Heart left ventricle (tissue), 16 donors: ENCODE measurements at regions not wholly inside any gene's neighbourhood (a gene's known extent, or its start where the extent isn't known, plus 50 kb on each side); places are given as distances from the start of the nearest gene placed in this dataset.

Source experiments
- ATAC-seq, 4 donors: fragments of 200-7000 bp; cut with Tn5 transposase; one replicate each; pipeline ENCODE4 v1.9.1; 2020 to 2022; ENCODE audit warnings: moderate library complexity in 4 of 4, mild to moderate bottlenecking in 3 of 4, moderate number of reproducible peaks in 1 of 4
- DNase-seq, 5 donors: peaks; one replicate each; pipeline ENCODE4 v3.0.0-alpha.2; 2020
- H3K27ac ChIP-seq, 12 donors: fragments of 200-600 bp; sonication (generic) in 4 of 12; one replicate each; pipeline versions ENCODE4 v1.5.0 to v1.8.0; 2016 to 2022; ENCODE audit warnings: mild to moderate bottlenecking in 2 of 12
- H3K27me3 ChIP-seq, 9 donors: fragments of 200-600 bp; sonication (generic) in 2 of 9; one replicate each; pipeline versions ENCODE4 v1.5.1 to v1.8.0; 2016 to 2022; ENCODE audit warnings: mild to moderate bottlenecking in 3 of 9
- H3K36me3 ChIP-seq, 9 donors: fragments of 200-600 bp; sonication (generic) in 2 of 9; one replicate each; pipeline versions ENCODE4 v1.5.0 to v1.8.0; 2018 to 2022; ENCODE audit warnings: mild to moderate bottlenecking in 2 of 9
- H3K4me1 ChIP-seq, 12 donors: fragments of 200-600 bp; sonication (generic) in 4 of 12; one replicate each; pipeline versions ENCODE4 v1.5.0 to v1.8.0; 2016 to 2022; ENCODE audit warnings: mild to moderate bottlenecking in 3 of 12
- H3K4me3 ChIP-seq, 12 donors: fragments of 200-600 bp; sonication (generic) in 4 of 12; one replicate each; pipeline versions ENCODE4 v1.5.0 to v1.8.0; 2017 to 2022; ENCODE audit warnings: mild to moderate bottlenecking in 9 of 12, moderate library complexity in 4 of 12
- H3K9me3 ChIP-seq, 12 donors: fragments of 200-600 bp; sonication (generic) in 4 of 12; one replicate each; pipeline versions ENCODE4 v1.5.0 to v1.8.0; 2016 to 2022; ENCODE audit warnings: mild to moderate bottlenecking in 1 of 12
- CTCF ChIP-seq, 12 donors: fragments of 200-600 bp; sonication (generic) in 4 of 12; IDR thresholded peaks; one replicate each; pipeline versions ENCODE4 v1.5.0 to v1.8.0; 2018 to 2022; ENCODE audit warnings: antibody characterized with exemption in 12 of 12, mild to moderate bottlenecking in 5 of 12
- POLR2A ChIP-seq, 2 donors: fragments of 450-650 bp; IDR thresholded peaks; one replicate each; pipeline ENCODE4 v1.6.1; 2017; ENCODE audit warnings: antibody characterized with exemption in 2 of 2, mild to moderate bottlenecking in 2 of 2, moderate library complexity in 2 of 2
- WGBS, 4 donors: extraction: QIAGEN DNeasy Blood & Tissue Kit in 2 of 4; methylation state at CpG; one replicate each; pipeline versions ENCODE4 v1.1.5 to v1.1.7; 2013 to 2018; 5-methylcytosine and 5-hydroxymethylcytosine counted together
- intact Hi-C, 10 donors: fragments of 100-400 bp; cut with DNase I; formaldehyde crosslinking; loops; one replicate each; pipeline versions ENCODE4 v1.11.1 to v1.14.2; 2022
- donor health status: ischemic (EF 13 %, LVEDD 7.1; RV severe dilation, severe dysfunction).
- donor health status: healthy with polysubstance abuse.
- donor health status: DM: no; HTN: yes; CAD: no.
- donor health status: DM: no; HTN: no; CAD: no.
- donor health status: ischemic (EF 25% LVEDD 6.9; RV normal size, moderate dysfunction).
- donor health status: ischemic (EF 25% LVEDD 5.7; RV mildly dilated, moderate dysfunction).
- donor health status: healthy.
- donor health status: DM: yes; HTN: yes; CAD: no.
- donor health status: ischemic (EF 35%, LVEDD 5.7; RV mildly dilated, moderate dysfunction).
- donor health status: nonischemic (EF 11% LVEDD 7.7; RV severe dilation, severe dysfunction).
- donor health status: DM: yes; HTN: yes; CAD: no.
- donor health status: PGD.
- donor health status: ischemic (EF 29% LVEDD 5.4; RV normal size, mild dysfunction).
- donor health status: nonischemic (EF 23%, LVEDD 6.1; RV moderate dilation, normal function).

- TF ChIP-seq POLR2A (IDR thresholded peaks at IDR 0.05) (no peak), CTCF (IDR thresholded peaks at IDR 0.05) (no peak)
- DNase-seq: no peak
- ATAC-seq: no peak
- H3K4me1 ChIP-seq: peaks cover 0 to 5% (median 0%) of the 10 kb centered on the region in 12 donors
- no peaks in the 10 kb centered on the region for H3K27me3 ChIP-seq
- H3K27ac ChIP-seq: no peak overlapping the region
- 76 to 95% (median 91%) methylated on average over 2 of the region's 2 CpGs for WGBS, 4 donors
- H3K36me3 ChIP-seq: no peaks in the 10 kb centered on the region
- intact Hi-C loops: no loop called here
- peaks cover 0 to 3% (median 0%) of the 10 kb centered on the region in 12 donors for H3K9me3 ChIP-seq
- H3K4me3 ChIP-seq: no peak overlapping the region
These were observed 70.8 kb upstream of the SHISA3 start for GRCh38 chr4:42326524-42326923.

GRCh38 chr4:42327323-42327722 is 70.0 kb upstream of the SHISA3 start:
- no peaks in the 10 kb centered on the region for H3K27me3 ChIP-seq
- DNase-seq: peak in 1 of 5 donors; percentile 33
- peak; percentile 23 to 77 (median 58) for ATAC-seq

DNA sequence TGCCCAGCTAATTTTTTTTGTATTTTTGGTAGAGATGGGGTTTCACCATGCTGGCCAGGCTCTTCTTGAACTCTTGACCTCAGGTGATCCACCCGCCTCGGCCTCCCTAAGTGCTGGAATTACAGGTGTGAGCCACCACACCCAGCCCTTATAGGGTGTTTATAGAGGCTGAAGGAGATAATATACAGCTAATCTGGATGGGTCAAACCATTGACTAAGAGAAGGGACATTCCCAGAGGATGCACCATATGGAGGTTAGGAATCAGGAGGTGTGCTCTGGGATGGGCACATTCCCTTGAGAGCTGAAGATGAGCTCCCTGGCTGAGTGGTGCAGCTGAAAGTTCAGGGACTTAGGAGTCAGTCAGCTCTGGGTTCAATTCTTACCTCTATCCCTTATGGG is 68.3 kb upstream of the SHISA3 start:
- TF ChIP-seq POLR2A (IDR thresholded peaks at IDR 0.05) (no peak), CTCF (IDR thresholded peaks at IDR 0.05) (no peak)
- no peaks in the 10 kb centered on the region for H3K27me3 ChIP-seq
- WGBS, 4 donors: 83 to 96% (median 95%) methylated on average over 2 of the region's 2 CpGs
- no peak for ATAC-seq
- no peaks in the 10 kb centered on the region for H3K9me3 ChIP-seq
- no peak overlapping the region for H3K4me3 ChIP-seq
- H3K36me3 ChIP-seq: no peaks in the 10 kb centered on the region
- peaks cover 0 to 8% (median 2%) of the 10 kb centered on the region in 12 donors for H3K4me1 ChIP-seq
- DNase-seq: no peak
- no peak overlapping the region for H3K27ac ChIP-seq
- intact Hi-C loops: no loop called here

More at GRCh38 chr4:42327323-42327722, 70.0 kb upstream of the SHISA3 start:
- H3K36me3 ChIP-seq: no peaks in the 10 kb centered on the region
- 23 to 37% (median 29%) methylated on average over 4 of the region's 4 CpGs for WGBS, 4 donors
- intact Hi-C loops: no loop called here
- H3K4me1 ChIP-seq: peaks cover 0 to 8% (median 2%) of the 10 kb centered on the region in 12 donors
- no peak overlapping the region for H3K27ac ChIP-seq
- no peak for TF ChIP-seq CTCF (IDR thresholded peaks at IDR 0.05)
- no peak for TF ChIP-seq POLR2A (IDR thresholded peaks at IDR 0.05)
- no peak overlapping the region for H3K4me3 ChIP-seq
- H3K9me3 ChIP-seq: peaks cover 0 to 3% (median 0%) of the 10 kb centered on the region in 12 donors

DNA sequence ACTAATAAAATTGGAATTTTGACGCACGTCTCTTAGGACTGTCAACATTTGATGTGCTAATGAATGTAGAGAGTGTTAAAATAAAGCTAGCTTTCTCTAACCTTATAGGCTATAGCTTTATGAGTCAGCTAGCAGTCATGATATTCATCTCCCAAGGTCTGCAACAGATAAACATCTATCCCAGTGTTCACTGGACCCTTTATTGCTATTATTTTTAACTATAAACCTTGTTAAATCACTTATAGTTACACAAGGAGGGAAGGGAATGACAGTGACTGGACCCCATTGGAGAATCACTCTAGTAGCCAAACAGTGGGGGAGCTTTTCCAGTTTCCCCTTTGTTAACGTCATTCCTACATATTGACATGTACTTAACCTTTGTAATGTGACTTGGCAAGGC is 67.9 kb upstream of the SHISA3 start:
- no peak for DNase-seq
- Histone ChIP-seq H3K9me3 (no peaks in the 10 kb centered on the region), H3K27me3 (no peaks in the 10 kb centered on the region), H3K4me3 (no peak overlapping the region), H3K4me1 (peaks cover 0 to 8% (median 2%) of the 10 kb centered on the region in 12 donors), H3K27ac (no peak overlapping the region), H3K36me3 (no peaks in the 10 kb centered on the region)
- ATAC-seq: no peak
- 41 to 64% (median 42%) methylated on average over 3 of the region's 3 CpGs for WGBS, 4 donors
- intact Hi-C loops: no loop called here
- TF ChIP-seq POLR2A (IDR thresholded peaks at IDR 0.05) (no peak), CTCF (IDR thresholded peaks at IDR 0.05) (no peak)
